Dedifferentiated amniotic fluid mesenchymal stem cell (primary cell): ENCODE measurements at regions not wholly inside any gene's neighbourhood (a gene's known extent, or its start where the extent isn't known, plus 50 kb on each side); places are given as distances from the start of the nearest gene placed in this dataset.
"Not testable (repeated sequence)": the region's sequence is repeated elsewhere in the genome, so short reads cannot be mapped to it uniquely, and the experiment has no call there.

ENCODE experiments used
- DNase-seq: peaks from one replicate; pipeline ENCODE4 v3.0.0-alpha.2; 2016; ENCODE audit errors: extremely low spot score

- no peak for DNase-seq
Measured at GRCh38 chr6:78799682-78800081, 67.7 kb upstream of the IRAK1BP1 start.

- not testable (repeated sequence) for DNase-seq
Measured at GRCh38 chr6:78806792-78807191, 60.6 kb upstream of the IRAK1BP1 start.

DNA sequence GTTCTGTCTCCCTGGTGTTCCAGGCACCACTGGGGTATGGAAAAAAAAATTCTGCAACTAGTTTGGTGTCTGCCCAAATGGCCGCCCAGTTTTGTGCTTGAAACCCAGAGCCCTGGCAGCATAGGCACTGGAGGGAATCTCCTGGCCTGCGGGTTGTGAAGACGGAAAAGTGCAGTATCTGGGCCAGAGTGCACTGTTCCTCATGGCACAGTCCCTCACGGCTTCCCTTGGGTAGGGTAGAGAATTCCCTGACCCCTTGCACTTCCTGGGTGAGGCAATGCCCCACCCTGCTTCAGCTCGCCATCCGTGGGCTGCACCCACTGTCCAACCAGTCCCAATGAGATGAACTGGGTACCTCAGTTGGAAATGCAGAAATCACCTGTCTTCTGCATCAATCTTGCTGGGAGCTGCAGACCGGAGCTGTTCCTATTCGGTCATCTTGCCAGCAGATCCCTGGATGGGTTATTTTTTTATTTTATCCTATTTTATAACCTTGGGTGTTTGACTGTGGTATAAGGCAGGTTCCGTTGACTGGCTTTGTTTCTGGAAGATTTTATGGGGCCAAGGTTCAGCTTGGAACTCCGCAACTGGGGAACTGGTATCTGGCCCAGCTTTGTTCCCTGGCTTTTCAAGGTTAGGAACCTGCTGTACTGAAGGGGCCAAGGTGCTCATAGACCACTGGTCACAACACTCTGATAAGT is 59.5 kb upstream of the IRAK1BP1 start:
- DNase-seq: not testable (repeated sequence)

- no peak for DNase-seq
Measured at GRCh38 chr6:78808356-78808891, 58.9 kb upstream of the IRAK1BP1 start.

GRCh38 chr6:78808933-78809332 is 58.4 kb upstream of the IRAK1BP1 start:
- no peak for DNase-seq

GRCh38 chr6:78810146-78810545 is 57.2 kb upstream of the IRAK1BP1 start:
- DNase-seq: peak; percentile 52

GRCh38 chr6:78810698-78811097 is 56.7 kb upstream of the IRAK1BP1 start:
- peak; percentile 21 for DNase-seq
